Central memory CD8-positive, alpha-beta T cell (primary cell): ENCODE measurements at regions not wholly inside any gene's neighbourhood (a gene's known extent, or its start where the extent isn't known, plus 50 kb on each side); places are given as distances from the start of the nearest gene placed in this dataset.

ENCODE experiments used
- ATAC-seq: fragments of 150-1000 bp; cut with Tn5 transposase; replicated peaks from 2 replicates; pipeline ENCODE4 v1.10.0; 2022; ENCODE audit warnings: mild to moderate bottlenecking, moderate FRiP score, moderate number of reproducible peaks; ENCODE audit not compliant: poor library complexity, severe bottlenecking; ENCODE audit errors: extremely low read depth
- DNase-seq, 2 donors: peaks; one replicate each; pipeline ENCODE4 v3.0.0; 2021; ENCODE audit warnings: low spot score in 2 of 2
- H3K27ac Mint-ChIP-seq: one replicate; pipeline ENCODE4 v1.8.0; 2022; ENCODE audit warnings: low read depth, mild to moderate bottlenecking, moderate library complexity, mixed read lengths
- H3K27me3 Mint-ChIP-seq: one replicate; pipeline ENCODE4 v1.8.0; 2022; ENCODE audit warnings: mixed read lengths
- H3K36me3 Mint-ChIP-seq: one replicate; pipeline ENCODE4 v1.8.0; 2022; ENCODE audit warnings: mild to moderate bottlenecking, moderate library complexity, mixed read lengths; ENCODE audit not compliant: insufficient read depth
- H3K4me1 Mint-ChIP-seq: one replicate; pipeline ENCODE4 v1.8.0; 2022; ENCODE audit warnings: mixed read lengths
- H3K4me3 Mint-ChIP-seq: one replicate; pipeline ENCODE4 v1.8.0; 2022; ENCODE audit warnings: mild to moderate bottlenecking, moderate library complexity, mixed read lengths
- H3K9me3 Mint-ChIP-seq: one replicate; pipeline ENCODE4 v1.8.0; 2022; ENCODE audit warnings: mixed read lengths

- no peak overlapping the region for H3K27ac Mint-ChIP-seq
- no peak for DNase-seq
- H3K36me3 Mint-ChIP-seq: no peaks in the 10 kb centered on the region
- no peaks in the 10 kb centered on the region for H3K9me3 Mint-ChIP-seq
- peaks cover 92% of the 10 kb centered on the region for H3K27me3 Mint-ChIP-seq
- no peaks in the 10 kb centered on the region for H3K4me1 Mint-ChIP-seq
- H3K4me3 Mint-ChIP-seq: no peak overlapping the region
- no peak for ATAC-seq
These were observed 175.2 kb upstream of the ARID1B start for GRCh38 chr6:156602066-156602385.

GRCh38 chr6:156601152-156602065, 175.8 kb upstream of the ARID1B start:
- H3K4me3 Mint-ChIP-seq: no peak overlapping the region
- no peaks in the 10 kb centered on the region for H3K4me1 Mint-ChIP-seq
- no peak overlapping the region for H3K27ac Mint-ChIP-seq
- peaks cover 88% of the 10 kb centered on the region for H3K27me3 Mint-ChIP-seq
- DNase-seq (no peak), ATAC-seq (no peak)
- no peaks in the 10 kb centered on the region for H3K9me3 Mint-ChIP-seq
- no peaks in the 10 kb centered on the region for H3K36me3 Mint-ChIP-seq

- no peak for ATAC-seq
- no peak overlapping the region for H3K27ac Mint-ChIP-seq
- no peaks in the 10 kb centered on the region for H3K4me1 Mint-ChIP-seq
- no peaks in the 10 kb centered on the region for H3K36me3 Mint-ChIP-seq
- no peak for DNase-seq
- H3K27me3 Mint-ChIP-seq: peaks cover 81% of the 10 kb centered on the region
- no peak overlapping the region for H3K4me3 Mint-ChIP-seq
- H3K9me3 Mint-ChIP-seq: no peaks in the 10 kb centered on the region
These were observed 176.5 kb upstream of the ARID1B start for GRCh38 chr6:156600678-156601077.

GRCh38 chr6:156599978-156600590, 177.1 kb upstream of the ARID1B start:
- H3K9me3 Mint-ChIP-seq: no peaks in the 10 kb centered on the region

GRCh38 chr6:156599366-156599765, 177.8 kb upstream of the ARID1B start:
- Mint-ChIP-seq H3K27ac (no peak overlapping the region), H3K36me3 (no peaks in the 10 kb centered on the region), H3K4me3 (no peak overlapping the region), H3K27me3 (peaks cover 76% of the 10 kb centered on the region), H3K9me3 (no peaks in the 10 kb centered on the region), H3K4me1 (no peaks in the 10 kb centered on the region)
- no peak for DNase-seq
- no peak for ATAC-seq

More at GRCh38 chr6:156599978-156600590, 177.1 kb upstream of the ARID1B start:
- peaks cover 76% of the 10 kb centered on the region for H3K27me3 Mint-ChIP-seq
- H3K27ac Mint-ChIP-seq: no peak overlapping the region
- no peak for DNase-seq
- ATAC-seq: no peak
- no peaks in the 10 kb centered on the region for H3K4me1 Mint-ChIP-seq
- H3K36me3 Mint-ChIP-seq: no peaks in the 10 kb centered on the region
- H3K4me3 Mint-ChIP-seq: no peak overlapping the region

GRCh38 chr6:156598855-156599180, 178.4 kb upstream of the ARID1B start:
- Mint-ChIP-seq H3K27me3 (peaks cover 76% of the 10 kb centered on the region), H3K4me1 (no peaks in the 10 kb centered on the region), H3K9me3 (no peaks in the 10 kb centered on the region), H3K4me3 (no peak overlapping the region), H3K27ac (no peak overlapping the region), H3K36me3 (no peaks in the 10 kb centered on the region)
- DNase-seq (no peak), ATAC-seq (no peak)

GRCh38 chr6:156598071-156598854, 178.9 kb upstream of the ARID1B start:
- Mint-ChIP-seq H3K27me3 (peaks cover 76% of the 10 kb centered on the region), H3K36me3 (no peaks in the 10 kb centered on the region), H3K9me3 (no peaks in the 10 kb centered on the region), H3K4me1 (no peaks in the 10 kb centered on the region), H3K4me3 (no peak overlapping the region), H3K27ac (no peak overlapping the region)
- DNase-seq (no peak), ATAC-seq (no peak)

- Mint-ChIP-seq H3K4me3 (no peak overlapping the region), H3K4me1 (no peaks in the 10 kb centered on the region), H3K27me3 (peaks cover 80% of the 10 kb centered on the region), H3K36me3 (no peaks in the 10 kb centered on the region), H3K27ac (no peak overlapping the region), H3K9me3 (no peaks in the 10 kb centered on the region)
- ATAC-seq: no peak
- no peak for DNase-seq
These were observed 180.1 kb upstream of the ARID1B start for GRCh38 chr6:156597095-156597494.

- Mint-ChIP-seq H3K36me3 (no peaks in the 10 kb centered on the region), H3K27me3 (peaks cover 75% of the 10 kb centered on the region), H3K4me1 (no peaks in the 10 kb centered on the region), H3K4me3 (no peak overlapping the region), H3K27ac (no peak overlapping the region), H3K9me3 (no peaks in the 10 kb centered on the region)
- no peak for DNase-seq
- ATAC-seq: no peak
These were observed 181.7 kb upstream of the ARID1B start for GRCh38 chr6:156595476-156595875.

GRCh38 chr6:156593893-156594292, 183.3 kb upstream of the ARID1B start:
- no peaks in the 10 kb centered on the region for H3K4me1 Mint-ChIP-seq

GRCh38 chr6:156593127-156593526, 184.1 kb upstream of the ARID1B start:
- Mint-ChIP-seq H3K36me3 (no peaks in the 10 kb centered on the region), H3K27me3 (peaks cover 60% of the 10 kb centered on the region), H3K4me1 (no peaks in the 10 kb centered on the region), H3K4me3 (no peak overlapping the region), H3K27ac (no peak overlapping the region), H3K9me3 (no peaks in the 10 kb centered on the region)
- DNase-seq (no peak), ATAC-seq (no peak)

More at GRCh38 chr6:156593893-156594292, 183.3 kb upstream of the ARID1B start:
- no peak overlapping the region for H3K4me3 Mint-ChIP-seq
- H3K27me3 Mint-ChIP-seq: peaks cover 68% of the 10 kb centered on the region
- no peak overlapping the region for H3K27ac Mint-ChIP-seq
- no peaks in the 10 kb centered on the region for H3K9me3 Mint-ChIP-seq
- DNase-seq (no peak), ATAC-seq (no peak)
- no peaks in the 10 kb centered on the region for H3K36me3 Mint-ChIP-seq

- Mint-ChIP-seq H3K36me3 (no peaks in the 10 kb centered on the region), H3K27me3 (peaks cover 47% of the 10 kb centered on the region), H3K27ac (no peak overlapping the region), H3K9me3 (no peaks in the 10 kb centered on the region), H3K4me3 (no peak overlapping the region), H3K4me1 (no peaks in the 10 kb centered on the region)
- ATAC-seq (no peak), DNase-seq (no peak)
These were observed 186.7 kb upstream of the ARID1B start for GRCh38 chr6:156590482-156590881.

- no peak overlapping the region for H3K27ac Mint-ChIP-seq
- H3K4me1 Mint-ChIP-seq: no peaks in the 10 kb centered on the region
- H3K9me3 Mint-ChIP-seq: no peaks in the 10 kb centered on the region
- ATAC-seq (no peak), DNase-seq (no peak)
- H3K27me3 Mint-ChIP-seq: peaks cover 42% of the 10 kb centered on the region
- no peak overlapping the region for H3K4me3 Mint-ChIP-seq
- no peaks in the 10 kb centered on the region for H3K36me3 Mint-ChIP-seq
These were observed 187.9 kb upstream of the ARID1B start for GRCh38 chr6:156589281-156589680.
